H9 (cell line): ENCODE measurements at regions not wholly inside any gene's neighbourhood (a gene's known extent, or its start where the extent isn't known, plus 50 kb on each side); places are given as distances from the start of the nearest gene placed in this dataset.

Source experiments
- DNase-seq: peaks from one replicate; pipeline ENCODE4 v3.0.0-alpha.2; 2017
- H2AFZ ChIP-seq: one replicate; pipeline ENCODE4 v1.6.1; 2013; ENCODE audit warnings: mild to moderate bottlenecking, low read length, control low read depth, moderate library complexity
- H2AK5ac ChIP-seq: 2 replicates; pipeline ENCODE4 v1.6.1; 2013; ENCODE audit warnings: low read length, control low read depth, mixed read lengths; ENCODE audit not compliant: insufficient read length
- H2BK120ac ChIP-seq: one replicate; pipeline ENCODE4 v1.6.1; 2013; ENCODE audit warnings: low read depth, mild to moderate bottlenecking, low read length, control low read depth, inconsistent platforms; ENCODE audit not compliant: poor library complexity, severe bottlenecking
- H2BK12ac ChIP-seq: 2 replicates; pipeline ENCODE4 v1.6.1; 2013; ENCODE audit warnings: low read length, control low read depth, mixed read lengths, low read depth; ENCODE audit not compliant: insufficient read length
- H2BK15ac ChIP-seq: 2 replicates; pipeline ENCODE4 v1.6.1; 2013; ENCODE audit warnings: low read depth, low read length, control low read depth
- H2BK20ac ChIP-seq: one replicate; pipeline ENCODE4 v1.6.1; 2013; ENCODE audit warnings: low read depth, mild to moderate bottlenecking, low read length, control low read depth, inconsistent platforms; ENCODE audit not compliant: poor library complexity, severe bottlenecking
- H2BK5ac ChIP-seq: 2 replicates; pipeline ENCODE4 v1.6.1; 2013; ENCODE audit warnings: low read length, control low read depth, mixed read lengths; ENCODE audit not compliant: insufficient read length
- H3K14ac ChIP-seq: 2 replicates; pipeline ENCODE4 v1.6.1; 2013; ENCODE audit warnings: low read length, control low read depth; ENCODE audit not compliant: insufficient read depth
- H3K18ac ChIP-seq: 2 replicates; pipeline ENCODE4 v1.6.1; 2013; ENCODE audit warnings: low read depth, mild to moderate bottlenecking, mixed read lengths, low read length, control low read depth; ENCODE audit not compliant: insufficient read length
- H3K23ac ChIP-seq: 2 replicates; pipeline ENCODE4 v1.6.1; 2013; ENCODE audit warnings: low read length, control low read depth, mixed read lengths, low read depth; ENCODE audit not compliant: insufficient read length
- H3K23me2 ChIP-seq: 2 replicates; pipeline ENCODE4 v1.6.1; 2013; ENCODE audit warnings: low read depth, mild to moderate bottlenecking, mixed read lengths, low read length, control low read depth; ENCODE audit not compliant: insufficient read length, poor library complexity, severe bottlenecking
- H3K27ac ChIP-seq: 2 replicates; pipeline ENCODE4 v1.5.1; 2013; ENCODE audit warnings: low read length, control low read depth, mixed read lengths, low read depth; ENCODE audit not compliant: insufficient read length
- H3K27me3 ChIP-seq: 2 replicates; pipeline ENCODE4 v1.6.1; 2013; ENCODE audit warnings: low read length, control low read depth, inconsistent platforms; ENCODE audit not compliant: insufficient read depth
- H3K4ac ChIP-seq: 2 replicates; pipeline ENCODE4 v1.6.1; 2013; ENCODE audit warnings: low read depth, mild to moderate bottlenecking, control low read depth, inconsistent platforms, low read length, moderate library complexity
- H3K4me1 ChIP-seq: 2 replicates; pipeline ENCODE4 v1.6.1; 2013; ENCODE audit warnings: low read length, control low read depth, inconsistent platforms; ENCODE audit not compliant: insufficient read depth
- H3K4me2 ChIP-seq: 2 replicates; pipeline ENCODE4 v1.6.1; 2013; ENCODE audit warnings: low read length, control low read depth, mixed read lengths; ENCODE audit not compliant: insufficient read length, insufficient read depth
- H3K56ac ChIP-seq: 2 replicates; pipeline ENCODE4 v1.6.1; 2013; ENCODE audit warnings: low read depth, mild to moderate bottlenecking, mixed read lengths, low read length, control low read depth; ENCODE audit not compliant: insufficient read length
- H3K79me1 ChIP-seq: 2 replicates; pipeline ENCODE4 v1.6.1; 2013; ENCODE audit warnings: low read depth, mild to moderate bottlenecking, moderate library complexity, low read length, control low read depth, inconsistent platforms; ENCODE audit not compliant: insufficient read depth, poor library complexity, severe bottlenecking
- H3K79me2 ChIP-seq: 2 replicates; pipeline ENCODE4 v1.6.1; 2013; ENCODE audit warnings: low read length, control low read depth, inconsistent platforms; ENCODE audit not compliant: insufficient read depth
- H3K9ac ChIP-seq: 2 replicates; pipeline ENCODE4 v1.6.1; 2013; ENCODE audit warnings: low read length, control low read depth, mixed read lengths; ENCODE audit not compliant: insufficient read length; ENCODE audit errors: extremely low read depth
- H3K9me3 ChIP-seq: one replicate; pipeline ENCODE4 v1.6.1; 2013; ENCODE audit warnings: low read depth, low read length, inconsistent platforms; ENCODE audit not compliant: control insufficient read depth
- H3T11ph ChIP-seq: one replicate; pipeline ENCODE4 v1.6.1; 2013; ENCODE audit warnings: mild to moderate bottlenecking, low read length, control low read depth, inconsistent platforms
- H4K20me1 ChIP-seq: one replicate; pipeline ENCODE4 v1.6.1; 2013; ENCODE audit not compliant: control insufficient read depth, insufficient read length, insufficient read depth
- H4K5ac ChIP-seq: 2 replicates; pipeline ENCODE4 v1.6.1; 2013; ENCODE audit warnings: low read depth, mild to moderate bottlenecking, mixed read lengths, low read length, control low read depth; ENCODE audit not compliant: insufficient read length
- H4K8ac ChIP-seq: replicated peaks from 2 replicates; pipeline ENCODE4 v1.6.1; 2013; ENCODE audit warnings: low read length, control low read depth, mixed read lengths, low read depth; ENCODE audit not compliant: insufficient read length
- H4K91ac ChIP-seq: 2 replicates; pipeline ENCODE4 v1.6.1; 2013; ENCODE audit warnings: low read depth, mild to moderate bottlenecking, moderate library complexity, mixed read lengths, low read length, control low read depth; ENCODE audit not compliant: insufficient read length
- H3K27ac Mint-ChIP-seq, 3 experiments: 2 replicates in 2 of 3; 3 replicates in 1 of 3; pipeline ENCODE4 v1.8.0; 2020 to 2021; ENCODE audit warnings: mixed read lengths in 3 of 3, mild to moderate bottlenecking in 1 of 3, moderate library complexity in 1 of 3
- H3K27me3 Mint-ChIP-seq: 2 replicates; pipeline ENCODE4 v1.8.0; 2021; ENCODE audit warnings: low read depth, mild to moderate bottlenecking, moderate library complexity, mixed read lengths
- H3K36me3 Mint-ChIP-seq, 3 experiments: 2 replicates in 2 of 3; 3 replicates in 1 of 3; pipeline ENCODE4 v1.8.0; 2020 to 2021; ENCODE audit warnings: low read depth in 3 of 3, mixed read lengths in 3 of 3; ENCODE audit not compliant: insufficient read depth in 1 of 3
- H3K4me1 Mint-ChIP-seq, 2 experiments: 2 replicates each; pipeline ENCODE4 v1.8.0; 2020; ENCODE audit warnings: mixed read lengths in 2 of 2
- H3K4me3 Mint-ChIP-seq, 2 experiments: 2 replicates in 1 of 2; 3 replicates in 1 of 2; pipeline ENCODE4 v1.8.0; 2020 to 2021; ENCODE audit warnings: mild to moderate bottlenecking in 2 of 2, mixed read lengths in 2 of 2, moderate library complexity in 1 of 2
- H3K9me3 Mint-ChIP-seq, 2 experiments: 2 replicates in 1 of 2; 3 replicates in 1 of 2; pipeline ENCODE4 v1.8.0; 2020; ENCODE audit warnings: mild to moderate bottlenecking in 2 of 2, mixed read lengths in 2 of 2, moderate library complexity in 1 of 2
- WGBS: extraction: QIAGEN DNeasy Blood & Tissue Kit; methylation state at CpG from one replicate; pipeline ENCODE4 v1.1.7; 2013; ENCODE audit warnings: missing lambda C conversion rate, low lambda C conversion rate, mixed read lengths; ENCODE audit not compliant: insufficient read length; ENCODE audit errors: extremely low coverage; 5-methylcytosine and 5-hydroxymethylcytosine counted together
- TF ChIP-seq, protein P1 (sequence below): fragments of 200-600 bp; sonication (generic); conservative IDR thresholded peaks from 3 replicates; pipeline ENCODE4 v1.8.0; 2021; ENCODE audit warnings: antibody characterized with exemption, mild to moderate bottlenecking

DNA sequence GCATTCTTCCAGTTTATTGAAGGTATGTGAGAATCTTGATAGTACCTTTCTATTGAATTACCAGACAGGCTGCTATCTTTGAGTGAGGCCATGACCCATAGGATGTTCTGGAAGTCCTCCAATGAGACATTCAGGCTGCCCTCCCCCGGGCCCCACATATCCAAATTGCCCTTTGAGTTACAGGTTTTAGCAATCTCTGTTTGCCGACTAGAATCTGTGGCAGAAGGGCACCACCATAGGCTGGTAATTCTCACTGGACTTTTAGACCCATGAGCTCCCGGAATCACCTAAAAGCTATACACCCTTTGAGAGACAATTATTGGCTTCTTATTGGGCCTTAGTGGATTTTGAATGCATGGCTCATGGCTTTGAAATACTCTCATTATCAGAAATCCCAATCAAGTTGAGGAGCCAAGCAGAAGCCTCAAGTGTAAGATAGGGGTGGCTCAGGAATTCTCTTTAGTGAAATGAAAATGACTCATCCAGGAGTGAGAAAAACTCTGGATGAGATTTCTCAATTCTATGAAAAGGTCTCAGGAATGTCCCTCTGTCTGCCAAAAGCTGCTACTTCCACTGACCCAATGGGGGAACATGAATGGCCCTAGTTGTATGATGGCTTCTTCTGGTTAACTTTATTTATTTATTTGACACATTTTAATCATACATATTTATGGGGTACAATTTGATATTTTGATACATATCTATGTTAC lies 172.1 kb upstream of the CSNK1A1L start:
- Histone ChIP-seq H3K14ac (no peak overlapping the region), H2BK15ac (no peak overlapping the region), H3K4ac (no peak overlapping the region), H3K23ac (no peak overlapping the region), H3K4me2 (no peak overlapping the region), H2AFZ (no peak overlapping the region), H3K56ac (no peak overlapping the region), H3K9ac (no peak overlapping the region), H3K27me3 (no peaks in the 10 kb centered on the region), H2BK120ac (no peak overlapping the region), H3K27ac (no peak overlapping the region), H4K5ac (no peak overlapping the region), H2BK20ac (no peak overlapping the region), H2AK5ac (no peak overlapping the region), H3K4me1 (no peaks in the 10 kb centered on the region), H4K91ac (no peak overlapping the region), H3K18ac (no peak overlapping the region), H4K20me1 (no peaks in the 10 kb centered on the region), H3T11ph (no peak overlapping the region), H3K9me3 (no peaks in the 10 kb centered on the region), H3K79me1 (no peaks in the 10 kb centered on the region), H4K8ac (no peak overlapping the region), H3K23me2 (no peaks in the 10 kb centered on the region), H2BK12ac (no peak overlapping the region), H3K79me2 (no peaks in the 10 kb centered on the region), H2BK5ac (no peak overlapping the region)
- Mint-ChIP-seq H3K36me3 (peaks cover 6 to 15% (median 8%) of the 10 kb centered on the region in 3 experiments; a peak in 5 of 7 replicates), H3K4me3 (no peak overlapping the region), H3K9me3 (peaks cover 21 to 23% of the 10 kb centered on the region in 2 experiments), H3K27me3 (no peaks in the 10 kb centered on the region; the same call in 1 of the 2 replicates), H3K4me1 (0 out of 4 replicates have a peak, but pooled peaks cover 0 to 2% of the 10 kb centered on the region in 2 experiments), H3K27ac (no peak overlapping the region)
- TF ChIP-seq, protein P1, sequence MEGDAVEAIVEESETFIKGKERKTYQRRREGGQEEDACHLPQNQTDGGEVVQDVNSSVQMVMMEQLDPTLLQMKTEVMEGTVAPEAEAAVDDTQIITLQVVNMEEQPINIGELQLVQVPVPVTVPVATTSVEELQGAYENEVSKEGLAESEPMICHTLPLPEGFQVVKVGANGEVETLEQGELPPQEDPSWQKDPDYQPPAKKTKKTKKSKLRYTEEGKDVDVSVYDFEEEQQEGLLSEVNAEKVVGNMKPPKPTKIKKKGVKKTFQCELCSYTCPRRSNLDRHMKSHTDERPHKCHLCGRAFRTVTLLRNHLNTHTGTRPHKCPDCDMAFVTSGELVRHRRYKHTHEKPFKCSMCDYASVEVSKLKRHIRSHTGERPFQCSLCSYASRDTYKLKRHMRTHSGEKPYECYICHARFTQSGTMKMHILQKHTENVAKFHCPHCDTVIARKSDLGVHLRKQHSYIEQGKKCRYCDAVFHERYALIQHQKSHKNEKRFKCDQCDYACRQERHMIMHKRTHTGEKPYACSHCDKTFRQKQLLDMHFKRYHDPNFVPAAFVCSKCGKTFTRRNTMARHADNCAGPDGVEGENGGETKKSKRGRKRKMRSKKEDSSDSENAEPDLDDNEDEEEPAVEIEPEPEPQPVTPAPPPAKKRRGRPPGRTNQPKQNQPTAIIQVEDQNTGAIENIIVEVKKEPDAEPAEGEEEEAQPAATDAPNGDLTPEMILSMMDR: no peak
- DNase-seq: no peak
- WGBS: no CpG with 5 or more reads among the region's 3 CpGs
